ENCODE measurements at regions not wholly inside any gene's neighbourhood (a gene's known extent, or its start where the extent isn't known, plus 50 kb on each side); places are given as distances from the start of the nearest gene placed in this dataset.

DNA sequence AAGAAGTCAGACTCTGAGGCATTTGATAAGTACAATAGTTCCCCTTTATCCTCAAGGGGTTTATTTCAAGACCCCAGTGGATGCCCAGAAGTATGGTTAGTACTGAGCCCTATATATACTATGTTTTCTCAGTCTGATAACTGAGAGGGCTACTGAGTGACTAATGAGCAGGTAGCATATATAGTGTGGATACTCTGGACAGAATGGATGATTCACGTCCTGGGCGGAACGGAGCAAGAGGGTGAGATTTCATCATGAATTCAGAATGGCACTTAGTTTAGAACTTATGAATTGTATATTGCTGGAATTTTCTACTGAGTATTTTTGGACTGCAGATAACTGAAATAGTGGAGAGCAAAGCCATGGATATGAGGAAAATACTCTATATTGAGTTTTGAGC lies 457.6 kb downstream of the PLK2 start:
- TF ChIP-seq, protein P1, sequence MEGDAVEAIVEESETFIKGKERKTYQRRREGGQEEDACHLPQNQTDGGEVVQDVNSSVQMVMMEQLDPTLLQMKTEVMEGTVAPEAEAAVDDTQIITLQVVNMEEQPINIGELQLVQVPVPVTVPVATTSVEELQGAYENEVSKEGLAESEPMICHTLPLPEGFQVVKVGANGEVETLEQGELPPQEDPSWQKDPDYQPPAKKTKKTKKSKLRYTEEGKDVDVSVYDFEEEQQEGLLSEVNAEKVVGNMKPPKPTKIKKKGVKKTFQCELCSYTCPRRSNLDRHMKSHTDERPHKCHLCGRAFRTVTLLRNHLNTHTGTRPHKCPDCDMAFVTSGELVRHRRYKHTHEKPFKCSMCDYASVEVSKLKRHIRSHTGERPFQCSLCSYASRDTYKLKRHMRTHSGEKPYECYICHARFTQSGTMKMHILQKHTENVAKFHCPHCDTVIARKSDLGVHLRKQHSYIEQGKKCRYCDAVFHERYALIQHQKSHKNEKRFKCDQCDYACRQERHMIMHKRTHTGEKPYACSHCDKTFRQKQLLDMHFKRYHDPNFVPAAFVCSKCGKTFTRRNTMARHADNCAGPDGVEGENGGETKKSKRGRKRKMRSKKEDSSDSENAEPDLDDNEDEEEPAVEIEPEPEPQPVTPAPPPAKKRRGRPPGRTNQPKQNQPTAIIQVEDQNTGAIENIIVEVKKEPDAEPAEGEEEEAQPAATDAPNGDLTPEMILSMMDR (IDR thresholded peaks at IDR 0.05; ENCODE audit: extremely low read depth, missing control alignments) = no peak
- DNase-seq (ENCODE audit: low spot score) = no peak

DNA sequence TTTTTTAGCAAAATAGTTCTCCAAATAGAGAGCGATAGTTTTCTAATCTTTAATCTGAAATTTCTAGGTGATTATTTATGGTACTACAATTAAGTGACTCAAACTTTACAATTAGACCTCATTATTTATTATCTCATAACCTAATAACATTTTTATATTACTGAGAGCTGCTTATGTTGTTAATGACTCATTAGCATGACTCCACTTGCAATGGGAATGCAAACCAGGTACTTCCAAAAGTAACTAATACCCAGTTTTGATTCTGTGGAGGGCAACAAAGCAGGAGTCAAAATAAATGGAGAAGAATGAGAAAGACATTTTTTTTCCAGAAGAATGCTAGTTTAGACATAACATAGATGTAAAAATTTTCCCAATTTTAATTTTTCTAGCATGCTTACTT lies 466.0 kb downstream of the PLK2 start:
- DNase-seq (ENCODE audit: low spot score) = no peak
- TF ChIP-seq, protein P1 (IDR thresholded peaks at IDR 0.05; ENCODE audit: extremely low read depth, missing control alignments) = no peak

DNA sequence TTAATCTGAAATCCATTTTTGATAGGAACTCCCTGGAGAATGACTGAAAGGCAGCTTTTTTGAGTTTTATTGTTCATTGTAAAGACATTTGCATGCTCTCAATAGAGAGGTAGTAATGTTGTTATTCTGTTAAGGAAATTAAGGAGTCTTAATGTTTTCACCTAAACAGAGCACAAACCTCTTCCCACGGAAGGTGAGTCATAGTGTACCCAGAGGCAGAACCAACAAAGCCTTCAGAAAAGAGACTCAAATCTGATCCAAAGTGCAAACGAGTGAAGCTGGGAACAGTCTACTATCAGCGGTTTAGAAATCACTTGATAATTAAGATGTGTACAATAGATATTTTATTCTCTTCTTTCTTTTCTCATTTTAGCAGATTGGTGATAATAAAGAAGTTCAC lies 470.5 kb downstream of the PLK2 start:
- no peak for DNase-seq (ENCODE audit: low spot score)
- TF ChIP-seq, protein P1 (IDR thresholded peaks at IDR 0.05; ENCODE audit: extremely low read depth, missing control alignments) = no peak

DNA sequence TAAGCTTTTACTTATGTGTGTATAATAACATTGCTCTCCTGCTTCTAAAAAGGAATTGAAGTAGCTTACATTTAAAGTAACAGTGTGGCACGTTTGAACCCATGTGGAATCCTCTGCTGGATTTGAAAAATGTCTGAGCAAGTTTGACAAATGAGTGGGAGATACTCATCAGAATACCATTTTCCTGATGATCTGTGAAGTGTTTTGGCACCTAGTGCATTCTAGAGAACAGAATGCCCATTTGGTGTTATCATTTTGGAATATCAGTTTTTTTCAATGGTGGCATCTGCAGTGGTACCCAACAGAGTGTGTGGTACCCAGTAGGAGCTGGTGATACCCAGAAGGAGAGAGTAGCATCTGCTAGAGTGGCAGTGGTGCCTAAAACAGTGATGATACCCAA lies 471.1 kb downstream of the PLK2 start:
- no peak for DNase-seq (ENCODE audit: low spot score)
- TF ChIP-seq, protein P1 (IDR thresholded peaks at IDR 0.05; ENCODE audit: extremely low read depth, missing control alignments) = no peak

DNA sequence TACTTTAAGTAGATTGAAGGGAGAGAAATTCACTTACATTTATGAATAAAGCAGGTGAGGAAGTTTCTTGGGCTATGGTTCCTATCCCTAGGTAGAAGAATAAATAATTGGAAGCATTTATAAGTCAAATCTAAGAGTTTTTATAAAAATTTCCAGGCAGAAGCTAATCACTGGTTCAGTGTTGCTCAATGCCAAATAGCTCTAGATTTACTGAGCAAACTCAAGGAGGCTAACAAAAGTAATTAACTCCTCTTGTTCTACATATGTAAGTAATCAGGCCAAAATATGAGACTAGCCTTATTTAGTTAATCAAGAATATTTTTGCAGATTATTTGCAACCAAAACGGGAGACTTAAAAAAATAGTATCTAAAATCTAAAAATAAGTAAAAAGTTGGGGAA lies 472.3 kb downstream of the PLK2 start:
- no peak for DNase-seq (ENCODE audit: low spot score)
- TF ChIP-seq, protein P1 (IDR thresholded peaks at IDR 0.05; ENCODE audit: extremely low read depth, missing control alignments) = no peak

DNA sequence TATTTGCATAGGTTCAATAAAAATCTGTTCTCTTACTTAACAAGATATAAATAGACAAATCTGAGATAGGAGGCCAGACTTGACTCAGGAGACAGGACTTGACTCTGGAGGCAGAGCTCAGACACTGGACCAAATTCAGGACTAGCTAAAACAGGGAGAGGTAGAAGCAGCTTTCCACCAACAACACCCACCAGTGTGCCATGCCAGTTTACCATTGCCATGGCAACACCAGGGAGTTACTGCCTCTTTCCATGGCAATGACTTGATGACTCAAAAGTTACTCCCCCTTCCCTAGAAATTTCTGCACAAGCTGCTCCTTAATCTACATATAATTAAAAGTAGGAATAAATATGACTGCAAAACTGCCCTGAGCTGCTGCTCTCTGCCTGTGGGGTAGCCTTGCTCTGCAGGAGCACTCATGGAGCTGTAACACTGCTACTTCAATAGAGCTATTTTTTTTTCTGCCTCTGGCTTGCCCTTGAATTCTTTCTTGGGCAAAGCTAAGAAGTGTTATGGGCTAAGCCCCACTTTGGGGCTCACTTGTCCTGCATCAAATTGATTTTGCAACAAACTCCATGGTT lies 473.0 kb downstream of the PLK2 start:
- TF ChIP-seq, protein P1 (IDR thresholded peaks at IDR 0.05; ENCODE audit: extremely low read depth, missing control alignments) = no peak
- no peak for DNase-seq (ENCODE audit: low spot score)

DNA sequence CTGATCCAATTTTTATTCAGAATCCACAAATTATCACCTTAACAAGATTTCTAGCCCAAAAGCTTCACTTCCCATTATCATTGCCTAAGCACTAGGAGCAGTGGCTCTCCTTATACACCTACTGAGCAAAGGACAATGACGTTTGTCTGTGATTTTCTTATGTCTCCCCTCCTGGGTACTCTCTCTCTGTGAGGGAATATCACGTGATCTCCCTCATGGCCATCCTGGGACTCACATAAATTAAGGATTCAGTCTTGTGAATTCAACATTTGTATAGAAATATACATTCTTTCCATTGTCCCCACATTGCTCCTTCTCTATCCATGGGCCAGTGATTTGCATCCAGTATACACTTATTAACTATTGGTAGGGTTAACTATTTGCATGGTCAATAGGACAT lies 476.5 kb downstream of the PLK2 start:
- TF ChIP-seq, protein P1 (IDR thresholded peaks at IDR 0.05; ENCODE audit: extremely low read depth, missing control alignments) = no peak

More for the DNA sequence above, 476.5 kb downstream of the PLK2 start:
- DNase-seq (ENCODE audit: low spot score) = no peak

Measured in GM20000 (cell line).